ENCODE measurements at regions not wholly inside any gene's neighbourhood (a gene's known extent, or its start where the extent isn't known, plus 50 kb on each side); places are given as distances from the start of the nearest gene placed in this dataset.

GRCh38 chr4:100081491-100081890 lies 108.8 kb downstream of the DDIT4L start:
- Histone ChIP-seq H3K9ac (ENCODE audit: low read length) (no peak overlapping the region), H3K27ac (ENCODE audit: low read depth, low read length) (no peak overlapping the region), H3K27me3 (ENCODE audit: control insufficient read depth, insufficient read depth, low read length) (no peaks in the 10 kb centered on the region), H3K4me1 (ENCODE audit: control insufficient read depth, insufficient read depth, low read length) (no peaks in the 10 kb centered on the region), H3K36me3 (ENCODE audit: control insufficient read depth, insufficient read depth, low read length) (no peaks in the 10 kb centered on the region), H3K4me3 (ENCODE audit: low read length) (no peak overlapping the region)

- Histone ChIP-seq H3K27me3 (ENCODE audit: control insufficient read depth, insufficient read depth, low read length) (no peaks in the 10 kb centered on the region), H3K4me1 (ENCODE audit: control insufficient read depth, insufficient read depth, low read length) (no peaks in the 10 kb centered on the region), H3K4me3 (ENCODE audit: low read length) (no peak overlapping the region), H3K27ac (ENCODE audit: low read depth, low read length) (no peak overlapping the region), H3K36me3 (ENCODE audit: control insufficient read depth, insufficient read depth, low read length) (no peaks in the 10 kb centered on the region), H3K9ac (ENCODE audit: low read length) (no peak overlapping the region)
Measured at GRCh38 chr4:100079264-100079663, 111.0 kb downstream of the DDIT4L start.

- H3K36me3 ChIP-seq (ENCODE audit: control insufficient read depth, insufficient read depth, low read length): no peaks in the 10 kb centered on the region
Measured at GRCh38 chr4:100076753-100077152, 113.5 kb downstream of the DDIT4L start.

GRCh38 chr4:100075486-100076270 lies 114.6 kb downstream of the DDIT4L start:
- H3K27me3 ChIP-seq (ENCODE audit: control insufficient read depth, insufficient read depth, low read length): no peaks in the 10 kb centered on the region
- no peak overlapping the region for H3K9ac ChIP-seq (ENCODE audit: low read length)
- no peaks in the 10 kb centered on the region for H3K36me3 ChIP-seq (ENCODE audit: control insufficient read depth, insufficient read depth, low read length)
- H3K4me1 ChIP-seq (ENCODE audit: control insufficient read depth, insufficient read depth, low read length): no peaks in the 10 kb centered on the region
- no peak overlapping the region for H3K27ac ChIP-seq (ENCODE audit: low read depth, low read length)
- H3K4me3 ChIP-seq (ENCODE audit: low read length): no peak overlapping the region

More at GRCh38 chr4:100076753-100077152, 113.5 kb downstream of the DDIT4L start:
- H3K27me3 ChIP-seq (ENCODE audit: control insufficient read depth, insufficient read depth, low read length): no peaks in the 10 kb centered on the region
- H3K4me1 ChIP-seq (ENCODE audit: control insufficient read depth, insufficient read depth, low read length): no peaks in the 10 kb centered on the region
- H3K27ac ChIP-seq (ENCODE audit: low read depth, low read length): no peak overlapping the region
- no peak overlapping the region for H3K4me3 ChIP-seq (ENCODE audit: low read length)
- no peak overlapping the region for H3K9ac ChIP-seq (ENCODE audit: low read length)

- Histone ChIP-seq H3K4me1 (ENCODE audit: control insufficient read depth, insufficient read depth, low read length) (no peaks in the 10 kb centered on the region), H3K4me3 (ENCODE audit: low read length) (no peak overlapping the region), H3K27me3 (ENCODE audit: control insufficient read depth, insufficient read depth, low read length) (no peaks in the 10 kb centered on the region), H3K9ac (ENCODE audit: low read length) (no peak overlapping the region), H3K36me3 (ENCODE audit: control insufficient read depth, insufficient read depth, low read length) (no peaks in the 10 kb centered on the region), H3K27ac (ENCODE audit: low read depth, low read length) (no peak overlapping the region)
Measured at GRCh38 chr4:100075056-100075455, 115.2 kb downstream of the DDIT4L start.

- H3K27ac ChIP-seq (ENCODE audit: low read depth, low read length): no peak overlapping the region
- H3K27me3 ChIP-seq (ENCODE audit: control insufficient read depth, insufficient read depth, low read length): no peaks in the 10 kb centered on the region
- no peak overlapping the region for H3K4me3 ChIP-seq (ENCODE audit: low read length)
- H3K36me3 ChIP-seq (ENCODE audit: control insufficient read depth, insufficient read depth, low read length): no peaks in the 10 kb centered on the region
- H3K9ac ChIP-seq (ENCODE audit: low read length): no peak overlapping the region
- no peaks in the 10 kb centered on the region for H3K4me1 ChIP-seq (ENCODE audit: control insufficient read depth, insufficient read depth, low read length)
Measured at GRCh38 chr4:100071506-100071905, 118.8 kb downstream of the DDIT4L start.

GRCh38 chr4:100070868-100071267 lies 119.4 kb downstream of the DDIT4L start:
- Histone ChIP-seq H3K27me3 (ENCODE audit: control insufficient read depth, insufficient read depth, low read length) (no peaks in the 10 kb centered on the region), H3K9ac (ENCODE audit: low read length) (no peak overlapping the region), H3K27ac (ENCODE audit: low read depth, low read length) (no peak overlapping the region), H3K4me1 (ENCODE audit: control insufficient read depth, insufficient read depth, low read length) (no peaks in the 10 kb centered on the region), H3K4me3 (ENCODE audit: low read length) (no peak overlapping the region), H3K36me3 (ENCODE audit: control insufficient read depth, insufficient read depth, low read length) (no peaks in the 10 kb centered on the region)

GRCh38 chr4:100069207-100069606 lies 119.1 kb upstream of the H2AZ1 start:
- Histone ChIP-seq H3K27ac (ENCODE audit: low read depth, low read length) (no peak overlapping the region), H3K36me3 (ENCODE audit: control insufficient read depth, insufficient read depth, low read length) (no peaks in the 10 kb centered on the region), H3K27me3 (ENCODE audit: control insufficient read depth, insufficient read depth, low read length) (no peaks in the 10 kb centered on the region), H3K9ac (ENCODE audit: low read length) (no peak overlapping the region), H3K4me3 (ENCODE audit: low read length) (no peak overlapping the region), H3K4me1 (ENCODE audit: control insufficient read depth, insufficient read depth, low read length) (no peaks in the 10 kb centered on the region)

- H3K36me3 ChIP-seq (ENCODE audit: control insufficient read depth, insufficient read depth, low read length): no peaks in the 10 kb centered on the region
- no peak overlapping the region for H3K4me3 ChIP-seq (ENCODE audit: low read length)
- H3K4me1 ChIP-seq (ENCODE audit: control insufficient read depth, insufficient read depth, low read length): no peaks in the 10 kb centered on the region
- H3K27ac ChIP-seq (ENCODE audit: low read depth, low read length): no peak overlapping the region
- H3K9ac ChIP-seq (ENCODE audit: low read length): no peak overlapping the region
- H3K27me3 ChIP-seq (ENCODE audit: control insufficient read depth, insufficient read depth, low read length): no peaks in the 10 kb centered on the region
Measured at GRCh38 chr4:100067255-100067654, 117.2 kb upstream of the H2AZ1 start.

GRCh38 chr4:100063355-100063754 lies 113.3 kb upstream of the H2AZ1 start:
- no peaks in the 10 kb centered on the region for H3K4me1 ChIP-seq (ENCODE audit: control insufficient read depth, insufficient read depth, low read length)
- H3K27me3 ChIP-seq (ENCODE audit: control insufficient read depth, insufficient read depth, low read length): no peaks in the 10 kb centered on the region
- H3K9ac ChIP-seq (ENCODE audit: low read length): no peak overlapping the region
- no peak overlapping the region for H3K27ac ChIP-seq (ENCODE audit: low read depth, low read length)
- H3K36me3 ChIP-seq (ENCODE audit: control insufficient read depth, insufficient read depth, low read length): no peaks in the 10 kb centered on the region
- H3K4me3 ChIP-seq (ENCODE audit: low read length): no peak overlapping the region

GRCh38 chr4:100062921-100063320 lies 112.8 kb upstream of the H2AZ1 start:
- Histone ChIP-seq H3K4me3 (ENCODE audit: low read length) (no peak overlapping the region), H3K4me1 (ENCODE audit: control insufficient read depth, insufficient read depth, low read length) (no peaks in the 10 kb centered on the region), H3K27me3 (ENCODE audit: control insufficient read depth, insufficient read depth, low read length) (no peaks in the 10 kb centered on the region), H3K27ac (ENCODE audit: low read depth, low read length) (no peak overlapping the region), H3K9ac (ENCODE audit: low read length) (no peak overlapping the region), H3K36me3 (ENCODE audit: control insufficient read depth, insufficient read depth, low read length) (no peaks in the 10 kb centered on the region)

- H3K27ac ChIP-seq (ENCODE audit: low read depth, low read length): no peak overlapping the region
- H3K4me1 ChIP-seq (ENCODE audit: control insufficient read depth, insufficient read depth, low read length): no peaks in the 10 kb centered on the region
- H3K9ac ChIP-seq (ENCODE audit: low read length): no peak overlapping the region
- no peaks in the 10 kb centered on the region for H3K36me3 ChIP-seq (ENCODE audit: control insufficient read depth, insufficient read depth, low read length)
- H3K4me3 ChIP-seq (ENCODE audit: low read length): no peak overlapping the region
- H3K27me3 ChIP-seq (ENCODE audit: control insufficient read depth, insufficient read depth, low read length): no peaks in the 10 kb centered on the region
Measured at GRCh38 chr4:100061835-100062234, 111.8 kb upstream of the H2AZ1 start.

- Histone ChIP-seq H3K9ac (ENCODE audit: low read length) (no peak overlapping the region), H3K27ac (ENCODE audit: low read depth, low read length) (no peak overlapping the region), H3K27me3 (ENCODE audit: control insufficient read depth, insufficient read depth, low read length) (no peaks in the 10 kb centered on the region), H3K4me3 (ENCODE audit: low read length) (no peak overlapping the region), H3K4me1 (ENCODE audit: control insufficient read depth, insufficient read depth, low read length) (no peaks in the 10 kb centered on the region), H3K36me3 (ENCODE audit: control insufficient read depth, insufficient read depth, low read length) (no peaks in the 10 kb centered on the region)
Measured at GRCh38 chr4:100060765-100061416, 110.8 kb upstream of the H2AZ1 start.

All from rectal smooth muscle tissue (tissue), 1 donor.